Gastrocnemius medialis (tissue), 4 donors: ENCODE measurements at regions not wholly inside any gene's neighbourhood (a gene's known extent, or its start where the extent isn't known, plus 50 kb on each side); places are given as distances from the start of the nearest gene placed in this dataset.

Experiments
- POLR2A ChIP-seq, 2 donors: fragments of 450-650 bp; IDR thresholded peaks; one replicate each; pipeline ENCODE4 v1.6.1; 2017; ENCODE audit warnings: antibody characterized with exemption in 2 of 2, mild to moderate bottlenecking in 2 of 2, moderate library complexity in 2 of 2
- TF ChIP-seq, protein P1 (sequence below), 5 experiments: fragments of 450-650 bp in 3 of 5; fragments of 200-600 bp in 2 of 5; sonication (generic) in 2 of 5; IDR thresholded peaks in 4 of 5; conservative IDR thresholded peaks in 1 of 5; 1 replicate in 4 of 5; 2 replicates in 1 of 5; pipeline ENCODE4 v1.5.1; 2016 to 2019; ENCODE audit warnings: antibody characterized with exemption in 5 of 5, mild to moderate bottlenecking in 3 of 5, moderate library complexity in 3 of 5

GRCh38 chr4:61070269-61070668 lies 129.9 kb upstream of the ADGRL3 start:
- no peak for TF ChIP-seq POLR2A (IDR thresholded peaks at IDR 0.05)
- TF ChIP-seq, protein P1, sequence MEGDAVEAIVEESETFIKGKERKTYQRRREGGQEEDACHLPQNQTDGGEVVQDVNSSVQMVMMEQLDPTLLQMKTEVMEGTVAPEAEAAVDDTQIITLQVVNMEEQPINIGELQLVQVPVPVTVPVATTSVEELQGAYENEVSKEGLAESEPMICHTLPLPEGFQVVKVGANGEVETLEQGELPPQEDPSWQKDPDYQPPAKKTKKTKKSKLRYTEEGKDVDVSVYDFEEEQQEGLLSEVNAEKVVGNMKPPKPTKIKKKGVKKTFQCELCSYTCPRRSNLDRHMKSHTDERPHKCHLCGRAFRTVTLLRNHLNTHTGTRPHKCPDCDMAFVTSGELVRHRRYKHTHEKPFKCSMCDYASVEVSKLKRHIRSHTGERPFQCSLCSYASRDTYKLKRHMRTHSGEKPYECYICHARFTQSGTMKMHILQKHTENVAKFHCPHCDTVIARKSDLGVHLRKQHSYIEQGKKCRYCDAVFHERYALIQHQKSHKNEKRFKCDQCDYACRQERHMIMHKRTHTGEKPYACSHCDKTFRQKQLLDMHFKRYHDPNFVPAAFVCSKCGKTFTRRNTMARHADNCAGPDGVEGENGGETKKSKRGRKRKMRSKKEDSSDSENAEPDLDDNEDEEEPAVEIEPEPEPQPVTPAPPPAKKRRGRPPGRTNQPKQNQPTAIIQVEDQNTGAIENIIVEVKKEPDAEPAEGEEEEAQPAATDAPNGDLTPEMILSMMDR (IDR thresholded peaks at IDR 0.05 in 4 of 5, conservative IDR thresholded peaks at IDR 0.05 in 1 of 5) = no peak
